PFSK-1 (cell line): ENCODE measurements at regions not wholly inside any gene's neighbourhood (a gene's known extent, or its start where the extent isn't known, plus 50 kb on each side); places are given as distances from the start of the nearest gene placed in this dataset.

Source experiments
- FOXP2 ChIP-seq: optimal IDR thresholded peaks from 2 replicates; pipeline ENCODE3; 2011; ENCODE audit warnings: borderline replicate concordance, control low read depth, inconsistent platforms; ENCODE audit not compliant: insufficient read depth; ENCODE audit errors: extremely low read length, extremely low read depth
- POLR2AphosphoS5 ChIP-seq: IDR thresholded peaks from 2 replicates; pipeline ENCODE4 v1.6.1; 2012; ENCODE audit warnings: low read depth, mild to moderate bottlenecking, control low read depth, low read length, moderate library complexity
- SIN3A ChIP-seq: IDR thresholded peaks from 2 replicates; pipeline ENCODE4 v1.6.1; 2012; ENCODE audit warnings: mild to moderate bottlenecking, low read length, moderate library complexity, borderline replicate concordance; ENCODE audit not compliant: insufficient read depth
- TAF1 ChIP-seq: IDR thresholded peaks from 2 replicates; pipeline ENCODE4 v1.6.1; 2012; ENCODE audit warnings: low read length, control low read depth, borderline replicate concordance; ENCODE audit not compliant: insufficient read depth
- TF ChIP-seq, protein P1 (sequence below), 2 experiments: IDR thresholded peaks; 2 replicates each; pipeline versions ENCODE4 v1.6.1 to v1.8.0; 2011 to 2012; ENCODE audit warnings: low read depth in 2 of 2, low read length in 2 of 2, control low read depth in 1 of 2, inconsistent platforms in 1 of 2, mild to moderate bottlenecking in 1 of 2, moderate library complexity in 1 of 2; ENCODE audit not compliant: insufficient read depth in 1 of 2

- no peak for TF ChIP-seq SIN3A
- TF ChIP-seq TAF1: no peak
- TF ChIP-seq POLR2AphosphoS5: no peak
- no peak for TF ChIP-seq FOXP2
- TF ChIP-seq, protein P1, sequence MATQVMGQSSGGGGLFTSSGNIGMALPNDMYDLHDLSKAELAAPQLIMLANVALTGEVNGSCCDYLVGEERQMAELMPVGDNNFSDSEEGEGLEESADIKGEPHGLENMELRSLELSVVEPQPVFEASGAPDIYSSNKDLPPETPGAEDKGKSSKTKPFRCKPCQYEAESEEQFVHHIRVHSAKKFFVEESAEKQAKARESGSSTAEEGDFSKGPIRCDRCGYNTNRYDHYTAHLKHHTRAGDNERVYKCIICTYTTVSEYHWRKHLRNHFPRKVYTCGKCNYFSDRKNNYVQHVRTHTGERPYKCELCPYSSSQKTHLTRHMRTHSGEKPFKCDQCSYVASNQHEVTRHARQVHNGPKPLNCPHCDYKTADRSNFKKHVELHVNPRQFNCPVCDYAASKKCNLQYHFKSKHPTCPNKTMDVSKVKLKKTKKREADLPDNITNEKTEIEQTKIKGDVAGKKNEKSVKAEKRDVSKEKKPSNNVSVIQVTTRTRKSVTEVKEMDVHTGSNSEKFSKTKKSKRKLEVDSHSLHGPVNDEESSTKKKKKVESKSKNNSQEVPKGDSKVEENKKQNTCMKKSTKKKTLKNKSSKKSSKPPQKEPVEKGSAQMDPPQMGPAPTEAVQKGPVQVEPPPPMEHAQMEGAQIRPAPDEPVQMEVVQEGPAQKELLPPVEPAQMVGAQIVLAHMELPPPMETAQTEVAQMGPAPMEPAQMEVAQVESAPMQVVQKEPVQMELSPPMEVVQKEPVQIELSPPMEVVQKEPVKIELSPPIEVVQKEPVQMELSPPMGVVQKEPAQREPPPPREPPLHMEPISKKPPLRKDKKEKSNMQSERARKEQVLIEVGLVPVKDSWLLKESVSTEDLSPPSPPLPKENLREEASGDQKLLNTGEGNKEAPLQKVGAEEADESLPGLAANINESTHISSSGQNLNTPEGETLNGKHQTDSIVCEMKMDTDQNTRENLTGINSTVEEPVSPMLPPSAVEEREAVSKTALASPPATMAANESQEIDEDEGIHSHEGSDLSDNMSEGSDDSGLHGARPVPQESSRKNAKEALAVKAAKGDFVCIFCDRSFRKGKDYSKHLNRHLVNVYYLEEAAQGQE (IDR thresholded peaks at IDR 0.05; ENCODE audit: insufficient read depth in 1 of 2, low read depth in 2 of 2, low read length in 2 of 2): no peak
Measured at GRCh38 chr22:49123621-49124192, 704.0 kb downstream of the BRD1 start.

- TF ChIP-seq TAF1 (no peak), FOXP2 (no peak), SIN3A (no peak), POLR2AphosphoS5 (no peak)
- TF ChIP-seq, protein P1 (IDR thresholded peaks at IDR 0.05; ENCODE audit: insufficient read depth in 1 of 2, low read depth in 2 of 2, low read length in 2 of 2): no peak
Measured at GRCh38 chr22:49119551-49119952, 708.1 kb downstream of the BRD1 start.

DNA sequence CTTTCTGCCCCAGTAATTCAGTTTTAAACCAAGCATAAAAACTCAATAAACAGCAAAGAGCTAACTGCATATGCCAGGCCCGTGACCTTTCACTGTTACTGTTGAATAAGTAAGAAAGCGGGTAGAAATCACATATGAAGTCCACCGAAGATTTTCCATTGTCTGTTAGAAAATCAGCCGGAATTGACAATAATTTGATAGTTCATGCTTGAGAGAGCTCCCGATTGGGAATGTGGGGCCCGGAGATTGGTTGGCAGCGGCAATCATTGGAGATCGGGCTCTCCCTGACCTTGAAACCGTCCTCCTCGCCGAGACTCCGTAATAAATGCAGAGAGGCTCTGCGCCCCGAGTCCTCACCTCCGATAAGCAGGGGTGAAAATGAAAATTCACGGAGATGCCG, 709.6 kb downstream of the BRD1 start:
- no peak for TF ChIP-seq SIN3A
- TF ChIP-seq, protein P1 (IDR thresholded peaks at IDR 0.05; ENCODE audit: insufficient read depth in 1 of 2, low read depth in 2 of 2, low read length in 2 of 2): no peak
- no peak for TF ChIP-seq POLR2AphosphoS5
- no peak for TF ChIP-seq TAF1
- TF ChIP-seq FOXP2: no peak

GRCh38 chr22:49117486-49117885, 710.2 kb downstream of the BRD1 start:
- no peak for TF ChIP-seq SIN3A
- TF ChIP-seq, protein P1 (IDR thresholded peaks at IDR 0.05; ENCODE audit: insufficient read depth in 1 of 2, low read depth in 2 of 2, low read length in 2 of 2): no peak
- no peak for TF ChIP-seq POLR2AphosphoS5
- TF ChIP-seq FOXP2: no peak
- TF ChIP-seq TAF1: no peak
